ENCODE measurements at regions not wholly inside any gene's neighbourhood (a gene's known extent, or its start where the extent isn't known, plus 50 kb on each side); places are given as distances from the start of the nearest gene placed in this dataset.
"Not testable (repeated sequence)": the region's sequence is repeated elsewhere in the genome, so short reads cannot be mapped to it uniquely, and the experiment has no call there.

GRCh38 chr2:234898534-234899053 is 53.2 kb upstream of the SH3BP4 start:
- no peak for DNase-seq (ENCODE audit: low spot score)

DNA sequence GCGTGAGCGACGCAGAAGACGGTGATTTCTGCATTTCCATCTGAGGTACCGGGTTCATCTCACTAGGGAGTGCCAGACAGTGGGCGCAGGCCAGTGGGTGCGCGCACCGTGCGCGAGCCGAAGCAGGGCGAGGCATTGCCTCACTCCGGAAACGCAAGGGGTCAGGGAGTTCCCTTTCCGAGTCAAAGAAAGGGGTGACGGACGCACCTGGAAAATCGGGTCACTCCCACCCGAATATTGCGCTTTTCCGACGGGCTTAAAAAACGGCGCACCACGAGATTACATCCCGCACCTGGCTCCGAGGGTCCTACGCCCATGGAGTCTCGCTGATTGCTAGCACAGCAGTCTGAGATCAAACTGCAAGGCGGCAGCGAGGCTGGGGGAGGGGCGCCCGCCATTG is 63.4 kb upstream of the SH3BP4 start:
- not testable (repeated sequence) for DNase-seq (ENCODE audit: low spot score)

DNA sequence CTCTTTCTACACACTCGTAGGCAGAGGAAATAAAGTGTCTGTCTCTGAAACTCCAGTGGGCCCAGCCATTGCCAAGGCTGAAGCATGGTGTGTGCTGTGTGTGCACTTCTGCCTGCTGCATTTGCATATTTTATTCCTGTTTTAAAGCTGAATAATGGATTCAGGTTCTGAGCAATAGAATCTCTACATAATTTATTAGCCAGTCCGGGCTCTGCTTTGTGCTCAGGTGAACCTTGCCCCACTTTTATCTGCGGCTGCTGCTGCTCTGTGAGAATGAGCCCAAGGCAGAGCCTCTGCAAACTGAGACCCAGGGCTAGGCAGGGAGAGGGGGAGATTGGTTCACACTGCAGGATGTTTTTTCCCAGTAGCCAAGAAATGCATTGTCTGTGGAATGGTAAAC is 64.6 kb upstream of the SH3BP4 start:
- no peak for DNase-seq (ENCODE audit: low spot score)

- DNase-seq (ENCODE audit: low spot score): no peak
Observed at GRCh38 chr2:234885886-234886285, 65.9 kb upstream of the SH3BP4 start.

- no peak for DNase-seq (ENCODE audit: low spot score)
Observed at GRCh38 chr2:234885118-234885517, 66.7 kb upstream of the SH3BP4 start.

- DNase-seq (ENCODE audit: low spot score): no peak
Observed at GRCh38 chr2:234884591-234884990, 67.2 kb upstream of the SH3BP4 start.

DNA sequence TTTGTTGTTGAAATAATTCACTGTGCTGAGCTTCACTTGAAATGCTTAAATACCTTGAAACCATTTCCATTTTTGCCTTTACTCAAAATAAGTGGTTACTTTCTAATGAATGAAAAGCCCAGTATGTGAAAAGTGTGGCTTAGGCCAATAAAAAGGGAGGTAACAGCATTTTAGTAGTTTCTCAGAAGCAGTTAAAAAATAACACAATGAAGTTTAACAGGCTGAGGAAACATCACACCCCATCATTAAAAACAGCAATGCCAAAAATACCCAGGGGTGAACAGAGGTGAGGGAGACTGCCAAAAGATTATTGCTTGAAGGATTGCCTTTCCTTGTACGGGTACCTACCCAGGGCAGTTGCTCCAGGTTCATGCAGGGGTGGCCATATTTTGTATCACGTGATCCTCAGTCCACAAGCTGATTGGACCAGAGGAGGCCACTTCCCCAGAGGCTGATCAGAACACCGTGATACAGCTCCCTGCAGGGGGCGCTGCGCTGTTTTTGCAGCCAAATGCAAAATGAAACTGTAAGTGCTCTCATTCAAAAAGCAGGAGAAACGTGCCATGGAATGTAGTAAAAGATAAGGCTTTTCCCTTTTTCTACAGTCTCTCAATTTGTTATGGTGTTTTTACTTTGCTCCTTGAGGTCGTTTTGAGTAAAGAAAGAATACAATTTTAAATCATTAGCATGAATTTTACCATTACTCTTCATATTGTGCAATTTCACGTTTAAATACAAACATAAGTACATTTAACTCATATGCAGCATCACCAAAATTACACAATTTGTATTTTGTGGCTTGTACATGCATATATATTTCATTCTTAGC is 70.2 kb upstream of the SH3BP4 start:
- DNase-seq (ENCODE audit: low spot score): peak; percentile 88

- DNase-seq (ENCODE audit: low spot score): peak; percentile 91
Observed at GRCh38 chr2:234880551-234881211, 71.1 kb upstream of the SH3BP4 start.

GRCh38 chr2:234879671-234880455 is 72.0 kb upstream of the SH3BP4 start:
- peak; percentile 63 for DNase-seq (ENCODE audit: low spot score)

- DNase-seq (ENCODE audit: low spot score): not testable (repeated sequence)
Observed at GRCh38 chr2:234876621-234877020, 75.2 kb upstream of the SH3BP4 start.

GRCh38 chr2:234874347-234875046 is 77.3 kb upstream of the SH3BP4 start:
- no peak for DNase-seq (ENCODE audit: low spot score)

DNA sequence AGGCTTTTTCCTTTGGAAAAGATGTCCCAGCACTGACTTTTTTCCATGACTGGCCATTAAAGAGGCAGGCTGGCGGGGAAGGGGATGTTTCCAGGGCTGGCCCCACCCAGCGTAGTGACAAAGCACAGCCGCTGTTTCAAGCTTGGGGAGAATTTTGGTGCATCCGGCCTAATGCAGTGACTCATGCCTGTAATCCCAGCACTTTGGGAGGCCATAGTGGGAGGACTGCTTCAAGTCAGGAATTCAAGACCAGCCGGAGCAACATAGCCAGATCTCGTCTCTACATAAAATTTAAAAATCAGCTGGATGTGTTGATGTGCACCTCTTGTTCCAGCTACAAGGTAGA is 78.0 kb upstream of the SH3BP4 start:
- DNase-seq (ENCODE audit: low spot score): no peak

- no peak for DNase-seq (ENCODE audit: low spot score)
Observed at GRCh38 chr2:234873103-234873827, 78.6 kb upstream of the SH3BP4 start.

DNA sequence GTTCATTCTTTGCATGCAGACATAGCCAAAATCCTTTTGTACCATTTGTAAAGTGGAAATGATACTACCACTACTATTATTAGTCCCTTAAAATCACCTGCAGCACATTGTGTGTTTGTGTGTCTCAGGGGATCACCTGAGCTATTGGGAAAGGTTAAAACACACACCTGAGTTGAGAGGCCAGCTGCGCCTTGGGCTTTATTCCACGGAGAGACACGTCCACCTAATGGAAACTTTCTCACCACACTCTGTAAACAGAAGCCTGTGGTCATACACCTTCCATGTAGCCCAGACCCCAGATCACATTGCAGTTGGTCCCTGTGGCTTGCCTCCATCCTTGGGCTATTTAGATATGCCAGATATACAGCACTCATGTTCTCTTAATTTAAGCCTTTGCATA is 81.8 kb upstream of the SH3BP4 start:
- DNase-seq (ENCODE audit: low spot score): no peak

- DNase-seq (ENCODE audit: low spot score): no peak
Observed at GRCh38 chr2:234869164-234869563, 82.7 kb upstream of the SH3BP4 start.

- DNase-seq (ENCODE audit: low spot score): no peak
Observed at GRCh38 chr2:234867882-234868285, 83.9 kb upstream of the SH3BP4 start.

GRCh38 chr2:234865586-234865985 is 86.2 kb upstream of the SH3BP4 start:
- DNase-seq (ENCODE audit: low spot score): no peak

- no peak for DNase-seq (ENCODE audit: low spot score)
Observed at GRCh38 chr2:234865040-234865439, 86.8 kb upstream of the SH3BP4 start.

- no peak for DNase-seq (ENCODE audit: low spot score)
Observed at GRCh38 chr2:234864506-234864905, 87.3 kb upstream of the SH3BP4 start.

GRCh38 chr2:234863043-234863934 is 88.5 kb upstream of the SH3BP4 start:
- DNase-seq (ENCODE audit: low spot score): peak; percentile 56

Data from kidney tubule cell (primary cell).